DND-41 (cell line): ENCODE measurements at regions not wholly inside any gene's neighbourhood (a gene's known extent, or its start where the extent isn't known, plus 50 kb on each side); places are given as distances from the start of the nearest gene placed in this dataset.

Source experiments
- ATAC-seq: fragments of 200-7000 bp; cut with Tn5 transposase; 3 replicates; pipeline ENCODE4 v1.9.1; 2021; ENCODE audit warnings: low read depth; ENCODE audit not compliant: insufficient read depth
- DNase-seq: peaks from one replicate; pipeline ENCODE4 v3.0.0-alpha.2; 2020
- H2AFZ ChIP-seq: 2 replicates; pipeline ENCODE4 v1.6.0; 2012; ENCODE audit warnings: low read depth, low read length
- H3K27ac ChIP-seq: 2 replicates; pipeline ENCODE4 v1.5.1; 2012; ENCODE audit warnings: low read length, inconsistent platforms
- H3K27me3 ChIP-seq: fragments of 200-600 bp; sonication (generic); 2 replicates; pipeline ENCODE4 v1.6.0; 2012; ENCODE audit warnings: low read length, mild to moderate bottlenecking, inconsistent platforms; ENCODE audit not compliant: insufficient read depth, poor library complexity
- H3K36me3 ChIP-seq: 2 replicates; pipeline ENCODE4 v1.5.1; 2012; ENCODE audit warnings: low read length, inconsistent platforms; ENCODE audit not compliant: insufficient read depth
- H3K4me1 ChIP-seq: 2 replicates; pipeline ENCODE4 v1.5.1; 2012; ENCODE audit warnings: mild to moderate bottlenecking, low read length; ENCODE audit not compliant: insufficient read depth
- H3K4me2 ChIP-seq: 2 replicates; pipeline ENCODE4 v1.6.0; 2012; ENCODE audit warnings: mild to moderate bottlenecking, moderate library complexity, low read length, inconsistent platforms; ENCODE audit not compliant: insufficient read depth
- H3K4me3 ChIP-seq, 2 experiments: fragments of 200-600 bp in 1 of 2; shearing (Covaris generic) in 1 of 2; 2 replicates each; pipeline ENCODE4 v1.5.1; 2012 to 2016; ENCODE audit warnings: inconsistent platforms in 2 of 2, low read length in 2 of 2, mild to moderate bottlenecking in 2 of 2, low read depth in 1 of 2, moderate library complexity in 1 of 2
- H3K79me2 ChIP-seq: 2 replicates; pipeline ENCODE4 v1.6.0; 2012; ENCODE audit warnings: low read length, inconsistent platforms; ENCODE audit not compliant: insufficient read depth
- H3K9ac ChIP-seq: 2 replicates; pipeline ENCODE4 v1.6.0; 2012; ENCODE audit warnings: low read depth, mild to moderate bottlenecking, inconsistent platforms, low read length, moderate library complexity
- H3K9me3 ChIP-seq: 2 replicates; pipeline ENCODE4 v1.5.1; 2012; ENCODE audit warnings: low read length, moderate library complexity, mild to moderate bottlenecking, inconsistent platforms; ENCODE audit not compliant: insufficient read depth, severe bottlenecking
- H4K20me1 ChIP-seq: 2 replicates; pipeline ENCODE4 v1.6.0; 2012; ENCODE audit warnings: low read length; ENCODE audit not compliant: insufficient read depth
- EZH2 ChIP-seq: IDR thresholded peaks from 3 replicates; pipeline ENCODE4 v1.6.1; 2012; ENCODE audit warnings: borderline replicate concordance, low read depth, mild to moderate bottlenecking, moderate library complexity, low read length, inconsistent platforms; ENCODE audit not compliant: severe bottlenecking
- TF ChIP-seq, protein P1 (sequence below): IDR thresholded peaks from 2 replicates; pipeline ENCODE4 v1.5.1; 2012; ENCODE audit warnings: borderline replicate concordance, low read length, moderate library complexity, mild to moderate bottlenecking; ENCODE audit not compliant: poor library complexity, severe bottlenecking; ENCODE audit errors: extremely low read depth

DNA sequence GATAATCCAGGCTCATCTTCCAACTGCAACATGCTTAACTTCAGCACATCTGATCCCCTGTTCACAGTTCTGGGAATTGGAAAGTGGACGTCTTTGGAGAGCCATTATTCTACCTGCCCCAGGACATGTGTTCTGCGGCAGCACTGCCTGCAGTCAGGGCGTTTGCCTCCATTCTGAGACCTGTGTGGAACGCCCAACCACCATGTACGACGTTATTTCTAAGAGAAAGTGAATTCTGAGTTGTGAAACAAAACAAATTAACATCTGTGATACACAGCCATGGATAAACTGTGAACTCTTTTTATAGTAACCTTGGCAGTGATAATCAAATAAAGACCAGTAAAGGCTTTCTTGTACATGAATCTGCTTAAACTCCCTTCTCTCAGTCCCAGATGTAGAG, 195.8 kb downstream of the AASDH start:
- Histone ChIP-seq H4K20me1 (no peaks in the 10 kb centered on the region), H3K4me2 (no peak overlapping the region)
- ATAC-seq = no peak

DNA sequence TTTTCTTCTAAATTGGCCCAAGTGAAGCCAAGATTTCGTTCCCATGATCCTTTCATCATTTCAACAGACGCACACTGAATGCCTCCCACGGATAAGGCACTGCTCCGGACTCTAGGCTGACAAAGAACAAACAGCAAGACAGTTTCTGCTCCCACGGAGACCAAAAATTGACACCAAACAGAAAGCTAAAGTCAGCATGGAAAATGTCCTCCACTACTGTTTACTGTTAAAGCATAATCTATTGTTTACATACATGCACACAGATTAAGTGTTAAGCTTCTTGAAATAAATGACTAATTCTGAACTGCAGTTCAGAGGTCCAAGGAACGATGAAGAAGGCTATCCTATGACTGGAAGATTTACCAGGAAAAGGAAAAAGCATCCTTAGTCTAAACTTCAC, 199.6 kb downstream of the AASDH start:
- H3K36me3 ChIP-seq = no peaks in the 10 kb centered on the region
- H2AFZ ChIP-seq = no peak overlapping the region
- TF ChIP-seq, protein P1, sequence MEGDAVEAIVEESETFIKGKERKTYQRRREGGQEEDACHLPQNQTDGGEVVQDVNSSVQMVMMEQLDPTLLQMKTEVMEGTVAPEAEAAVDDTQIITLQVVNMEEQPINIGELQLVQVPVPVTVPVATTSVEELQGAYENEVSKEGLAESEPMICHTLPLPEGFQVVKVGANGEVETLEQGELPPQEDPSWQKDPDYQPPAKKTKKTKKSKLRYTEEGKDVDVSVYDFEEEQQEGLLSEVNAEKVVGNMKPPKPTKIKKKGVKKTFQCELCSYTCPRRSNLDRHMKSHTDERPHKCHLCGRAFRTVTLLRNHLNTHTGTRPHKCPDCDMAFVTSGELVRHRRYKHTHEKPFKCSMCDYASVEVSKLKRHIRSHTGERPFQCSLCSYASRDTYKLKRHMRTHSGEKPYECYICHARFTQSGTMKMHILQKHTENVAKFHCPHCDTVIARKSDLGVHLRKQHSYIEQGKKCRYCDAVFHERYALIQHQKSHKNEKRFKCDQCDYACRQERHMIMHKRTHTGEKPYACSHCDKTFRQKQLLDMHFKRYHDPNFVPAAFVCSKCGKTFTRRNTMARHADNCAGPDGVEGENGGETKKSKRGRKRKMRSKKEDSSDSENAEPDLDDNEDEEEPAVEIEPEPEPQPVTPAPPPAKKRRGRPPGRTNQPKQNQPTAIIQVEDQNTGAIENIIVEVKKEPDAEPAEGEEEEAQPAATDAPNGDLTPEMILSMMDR = no peak
- no peak for TF ChIP-seq EZH2
- H3K4me2 ChIP-seq = no peak overlapping the region
- H3K79me2 ChIP-seq = no peaks in the 10 kb centered on the region
- no peaks in the 10 kb centered on the region for H4K20me1 ChIP-seq
- no peak for ATAC-seq
- no peak overlapping the region for H3K27ac ChIP-seq
- H3K9me3 ChIP-seq = peaks cover 3% of the 10 kb centered on the region
- H3K4me1 ChIP-seq = peaks cover 1% of the 10 kb centered on the region; the same call in 1 of the 2 replicates
- H3K9ac ChIP-seq = no peak overlapping the region
- no peak for DNase-seq
- no peaks in the 10 kb centered on the region for H3K27me3 ChIP-seq
- no peak overlapping the region for H3K4me3 ChIP-seq

More for the DNA sequence above, 195.8 kb downstream of the AASDH start:
- Histone ChIP-seq H3K9me3 (peaks cover 3% of the 10 kb centered on the region), H3K27ac (no peak overlapping the region), H2AFZ (no peak overlapping the region), H3K4me3 (no peak overlapping the region), H3K9ac (no peak overlapping the region), H3K4me1 (no peaks in the 10 kb centered on the region), H3K36me3 (no peaks in the 10 kb centered on the region), H3K79me2 (no peaks in the 10 kb centered on the region), H3K27me3 (no peaks in the 10 kb centered on the region)
- TF ChIP-seq, protein P1 = no peak
- TF ChIP-seq EZH2 = no peak
- no peak for DNase-seq

DNA sequence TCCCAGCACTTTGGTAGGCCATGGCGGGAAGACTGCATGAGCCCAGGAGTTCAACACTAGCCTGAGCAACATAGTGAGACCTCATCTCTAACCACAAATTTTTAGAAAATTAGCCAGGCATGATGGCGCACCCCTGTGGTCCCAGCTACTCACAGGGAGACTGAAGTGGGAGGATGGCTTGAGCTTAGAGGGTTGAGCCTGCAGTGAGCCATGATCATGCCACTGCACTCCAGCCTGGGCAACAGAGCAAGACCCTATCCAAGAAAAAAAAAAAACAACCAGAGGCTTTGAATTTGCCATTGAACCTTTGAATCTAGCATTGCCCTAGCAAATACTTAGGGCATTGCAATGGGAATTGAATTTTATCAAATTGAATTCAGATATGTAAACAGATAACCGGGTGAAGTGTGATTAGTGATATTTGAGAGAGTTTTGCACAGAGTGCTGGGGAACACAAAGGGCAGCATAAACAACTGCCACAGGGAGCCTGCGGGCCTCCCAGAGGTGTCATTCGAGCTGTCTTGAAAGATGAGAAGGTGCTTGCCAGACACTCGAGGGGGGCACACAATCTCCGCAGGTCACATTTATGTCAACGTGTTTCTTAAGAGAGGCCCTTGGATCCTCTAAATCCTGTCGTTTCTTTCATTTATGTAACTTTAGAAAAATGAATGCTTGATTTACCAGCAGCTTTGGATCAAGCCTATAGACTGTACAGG, 200.3 kb downstream of the AASDH start:
- no peak overlapping the region for H3K4me2 ChIP-seq
- no peaks in the 10 kb centered on the region for H4K20me1 ChIP-seq
- TF ChIP-seq, protein P1 = no peak
- no peak for TF ChIP-seq EZH2
- no peaks in the 10 kb centered on the region for H3K27me3 ChIP-seq
- H3K9ac ChIP-seq = no peak overlapping the region
- H3K4me1 ChIP-seq = peaks cover 8% of the 10 kb centered on the region
- H3K4me3 ChIP-seq = no peak overlapping the region
- no peak for ATAC-seq
- H3K36me3 ChIP-seq = no peaks in the 10 kb centered on the region
- H2AFZ ChIP-seq = no peak overlapping the region
- H3K27ac ChIP-seq = no peak overlapping the region
- DNase-seq = no peak
- H3K9me3 ChIP-seq = peaks cover 3% of the 10 kb centered on the region
- no peaks in the 10 kb centered on the region for H3K79me2 ChIP-seq
